ENCODE measurements at regions not wholly inside any gene's neighbourhood (a gene's known extent, or its start where the extent isn't known, plus 50 kb on each side); places are given as distances from the start of the nearest gene placed in this dataset.

- TF ChIP-seq CTCF (IDR thresholded peaks at IDR 0.05; ENCODE audit: low read length) (no peak), EZH2 (IDR thresholded peaks at IDR 0.05; ENCODE audit: borderline replicate concordance, low read length) (no peak)
These were observed 146.4 kb upstream of the ZNF366 start for GRCh38 chr5:72653586-72653985.

Data from OCI-LY1 (cell line).